NCI-H1694 (cell line): ENCODE measurements at regions not wholly inside any gene's neighbourhood (a gene's known extent, or its start where the extent isn't known, plus 50 kb on each side); places are given as distances from the start of the nearest gene placed in this dataset.

ENCODE experiments used
- DNase-seq: peaks from one replicate; lab custom pipeline; 2025; lab: John Stamatoyannopoulos, UW

DNA sequence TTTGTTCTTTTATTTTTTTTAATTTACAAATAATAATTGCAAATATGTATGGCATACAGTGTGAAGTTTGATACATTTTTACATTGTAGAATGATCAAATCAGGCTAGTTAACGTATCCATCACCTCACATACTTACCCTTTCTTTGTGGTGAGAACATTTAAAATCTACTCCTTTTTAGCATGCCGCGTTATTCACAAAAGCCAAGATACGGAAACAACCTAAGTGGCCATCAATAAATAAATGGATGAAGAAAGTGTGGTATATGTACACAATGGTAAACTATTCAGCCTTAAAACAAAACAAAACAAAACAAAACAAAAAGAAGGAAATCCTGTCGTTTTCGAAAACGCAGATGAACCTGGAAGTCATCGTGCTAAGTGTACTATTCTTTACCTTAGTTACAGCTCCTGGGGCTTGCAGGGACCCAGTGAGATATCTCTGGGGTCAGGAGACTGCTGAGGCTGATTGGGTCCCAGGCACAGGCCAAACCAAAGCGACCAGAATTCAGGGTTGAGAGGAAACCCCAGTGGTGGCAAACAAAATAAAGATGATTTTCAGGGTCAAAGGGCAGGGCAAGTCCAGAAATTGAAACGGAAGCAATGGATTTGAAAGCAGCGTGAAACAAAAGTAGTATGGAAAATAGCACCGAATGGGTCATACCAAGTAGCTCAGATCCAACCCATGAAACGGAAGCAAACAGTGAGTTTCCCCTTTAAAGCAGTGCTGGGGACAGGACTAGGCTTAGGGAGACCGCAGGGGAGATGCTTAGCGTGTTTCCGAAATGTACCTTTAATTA lies 188.2 kb downstream of the PLPP3 start:
- no peak for DNase-seq

DNA sequence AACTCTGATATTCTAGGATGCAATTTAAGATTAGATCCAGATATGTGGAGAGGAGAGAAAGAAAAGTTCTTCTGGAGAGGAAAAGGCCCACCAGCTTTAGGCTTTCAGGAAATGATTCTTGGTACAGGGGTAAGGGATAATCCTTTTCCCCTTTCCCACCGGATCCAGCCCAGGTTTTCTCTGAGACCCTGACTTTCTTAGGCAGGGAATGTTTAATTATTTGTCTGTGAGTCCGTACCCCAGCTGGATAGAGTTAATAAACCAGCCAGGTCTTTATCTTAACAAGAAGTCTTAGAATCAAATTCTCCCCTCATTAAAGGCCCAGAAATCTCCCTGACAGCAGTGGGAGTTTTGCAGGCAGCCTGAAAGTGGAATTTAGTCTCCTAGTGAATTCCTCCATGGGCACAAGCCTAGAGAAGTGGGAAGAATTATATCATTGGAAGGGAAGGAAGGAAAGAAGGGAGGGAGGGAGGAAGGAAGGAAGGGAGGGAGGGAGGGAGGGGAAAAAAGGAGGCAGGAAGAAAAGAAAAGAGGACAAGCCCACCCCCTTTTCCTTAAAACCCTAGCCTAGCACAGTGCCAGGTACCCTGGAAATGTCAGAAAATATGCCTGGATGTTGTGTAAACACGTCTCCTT lies 189.0 kb downstream of the PLPP3 start:
- no peak for DNase-seq

DNA sequence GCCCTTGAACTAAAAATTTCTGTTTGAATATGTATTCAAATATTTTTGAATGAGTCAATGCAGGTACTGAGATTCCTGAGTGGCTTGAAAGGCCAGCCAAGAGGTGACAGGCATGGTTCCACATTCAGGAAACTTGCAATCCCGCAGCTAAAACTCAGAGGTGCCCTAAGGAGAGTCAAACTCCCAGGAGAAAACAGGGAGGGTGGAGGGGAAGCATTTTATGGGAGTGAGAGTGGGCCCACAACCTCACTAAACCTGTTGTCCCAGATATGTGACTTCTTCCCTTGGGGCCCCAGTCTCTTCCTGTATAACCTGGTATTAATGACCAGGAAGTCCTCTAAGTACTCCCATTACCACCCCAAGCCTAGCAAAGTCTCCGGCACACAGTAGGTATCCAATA lies 189.6 kb downstream of the PLPP3 start:
- DNase-seq, result no peak

DNA sequence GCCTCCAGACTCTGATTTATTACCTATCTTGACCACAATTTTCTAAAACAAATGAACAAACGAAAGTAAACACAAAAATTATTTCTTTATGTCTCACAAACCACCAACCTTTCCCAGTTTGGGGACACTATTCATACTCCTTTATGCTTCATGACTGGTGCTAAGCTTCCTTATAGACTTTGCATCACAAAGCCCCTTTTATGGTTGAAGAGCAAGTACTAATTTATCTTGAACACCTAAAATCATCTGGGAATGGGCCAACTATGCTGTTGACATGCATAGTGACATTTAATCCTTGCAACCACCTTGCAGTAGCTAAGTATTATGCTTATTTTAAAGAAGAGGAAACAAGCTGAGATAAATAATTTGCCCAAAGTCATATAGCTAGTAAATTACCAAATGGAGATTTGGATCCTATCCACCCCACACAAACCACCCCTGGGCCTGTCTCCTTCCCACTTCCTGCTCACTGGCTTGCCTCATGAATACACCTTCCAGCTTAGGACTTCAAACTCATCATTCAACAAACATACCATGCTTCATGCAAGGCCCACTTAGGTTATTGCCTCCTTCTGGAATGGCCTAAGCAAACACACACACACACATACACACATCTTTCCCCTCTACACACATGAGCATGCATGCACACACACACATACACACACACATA lies 192.2 kb downstream of the PLPP3 start:
- DNase-seq, result no peak

DNA sequence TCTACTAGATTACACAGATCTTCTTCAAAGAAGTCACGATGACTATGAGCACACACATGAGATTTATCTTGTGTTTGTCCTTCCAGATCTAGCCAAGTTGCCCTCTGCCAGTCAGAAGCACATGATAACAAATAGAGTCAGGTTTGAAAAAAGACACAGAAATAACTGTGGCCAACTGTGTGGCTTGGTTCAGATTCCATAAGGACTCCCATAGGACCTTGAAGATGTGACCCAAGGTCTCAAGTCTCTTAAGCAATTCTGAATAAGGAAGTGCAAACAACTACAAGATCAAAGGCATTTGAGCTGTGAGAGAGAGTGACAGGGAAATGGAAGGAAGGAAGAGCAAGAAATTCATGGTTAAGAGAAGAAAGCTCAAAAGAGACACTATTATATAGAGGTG lies 194.0 kb downstream of the PLPP3 start:
- no peak for DNase-seq

DNA sequence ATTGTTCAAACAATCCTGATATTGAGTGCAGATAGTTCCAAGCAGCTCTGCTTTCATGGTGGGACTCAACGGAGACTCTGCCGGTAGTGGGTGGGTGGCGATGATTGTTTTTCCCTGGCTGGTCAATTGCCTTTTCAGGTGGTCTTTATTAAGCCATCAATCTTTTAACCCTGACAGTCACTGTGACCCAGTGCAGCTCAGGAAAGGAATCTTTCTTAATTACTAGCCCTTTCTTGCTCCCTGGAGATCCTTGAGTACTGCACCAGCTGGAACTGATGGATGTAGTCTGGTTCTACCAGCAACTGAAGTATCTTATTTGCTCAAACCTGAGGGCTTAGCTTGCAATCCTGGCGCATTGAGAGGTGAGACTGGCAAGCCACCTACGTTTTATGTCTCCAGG lies 196.4 kb downstream of the PLPP3 start:
- no peak for DNase-seq

DNA sequence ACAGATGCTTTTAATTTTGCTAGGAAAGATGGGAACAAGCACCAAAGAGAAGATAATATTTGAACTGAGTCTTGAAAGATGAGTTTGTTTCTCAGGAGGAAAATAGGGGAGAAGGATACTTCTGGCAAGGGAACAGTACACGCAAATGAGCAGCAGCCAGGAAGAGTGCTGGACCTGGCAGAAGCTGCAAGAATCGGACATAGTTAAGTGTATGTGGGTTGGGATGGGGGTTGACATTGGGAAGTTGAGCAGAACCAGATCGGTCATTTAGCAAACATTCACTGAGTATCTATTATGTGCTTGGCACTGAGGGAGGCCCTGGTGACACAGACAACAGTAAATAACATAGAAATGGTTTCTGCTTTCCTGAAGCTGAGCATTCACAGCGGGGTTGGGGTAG lies 198.8 kb downstream of the PLPP3 start:
- DNase-seq, result no peak

DNA sequence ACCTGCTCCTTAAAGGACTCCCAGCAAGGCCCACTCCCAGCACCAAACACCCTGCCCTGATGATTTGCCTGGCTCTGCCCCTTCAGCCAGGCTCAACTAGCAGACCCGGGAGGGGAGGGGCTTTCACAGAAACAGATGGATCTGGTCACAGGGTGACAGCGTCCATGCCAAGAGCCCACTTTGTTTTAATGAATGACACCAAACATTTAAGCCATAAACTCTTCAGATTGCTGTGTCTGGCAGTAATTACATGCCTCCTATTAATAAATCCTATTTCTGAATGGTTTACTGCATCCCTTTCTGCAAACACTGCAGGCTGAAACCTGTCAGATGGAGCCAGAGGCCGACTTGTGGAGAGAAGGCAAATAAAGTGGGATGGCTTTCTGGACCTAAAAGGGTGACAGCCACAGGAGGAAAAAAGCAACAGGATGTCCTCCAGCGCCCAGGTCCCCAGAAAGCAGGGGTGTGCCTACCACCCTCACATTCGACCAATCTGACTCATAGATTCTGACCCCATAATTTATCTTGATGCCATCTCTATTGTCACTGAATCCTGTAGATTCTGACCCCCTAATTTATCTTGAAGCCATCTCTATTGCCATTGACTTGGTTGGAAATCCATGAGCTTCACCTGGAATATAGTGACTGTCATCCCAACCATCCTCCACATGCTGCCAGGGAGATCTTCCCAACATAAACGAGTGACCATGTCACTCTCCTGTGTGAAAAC lies 200.9 kb downstream of the PLPP3 start:
- peak; percentile 73 for DNase-seq

DNA sequence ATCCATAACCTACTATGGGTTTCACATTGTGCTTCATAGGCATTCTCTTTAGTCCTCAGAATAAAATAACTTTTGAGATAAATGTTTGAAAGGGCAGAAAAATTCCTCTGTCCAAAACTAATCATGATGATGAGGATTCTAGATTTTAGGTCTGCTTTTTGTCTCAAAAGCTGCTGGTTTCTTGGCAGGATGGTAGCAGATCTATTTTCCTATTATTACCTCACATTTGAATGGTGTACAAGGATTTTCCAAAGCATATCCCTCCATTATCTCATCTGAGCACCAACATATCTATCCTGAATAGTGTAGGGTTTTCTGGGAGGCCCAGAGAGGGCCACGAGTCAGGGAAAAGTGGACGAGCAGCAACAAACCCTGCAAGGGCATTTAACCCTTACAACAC lies 201.9 kb downstream of the PLPP3 start:
- DNase-seq, result no peak

DNA sequence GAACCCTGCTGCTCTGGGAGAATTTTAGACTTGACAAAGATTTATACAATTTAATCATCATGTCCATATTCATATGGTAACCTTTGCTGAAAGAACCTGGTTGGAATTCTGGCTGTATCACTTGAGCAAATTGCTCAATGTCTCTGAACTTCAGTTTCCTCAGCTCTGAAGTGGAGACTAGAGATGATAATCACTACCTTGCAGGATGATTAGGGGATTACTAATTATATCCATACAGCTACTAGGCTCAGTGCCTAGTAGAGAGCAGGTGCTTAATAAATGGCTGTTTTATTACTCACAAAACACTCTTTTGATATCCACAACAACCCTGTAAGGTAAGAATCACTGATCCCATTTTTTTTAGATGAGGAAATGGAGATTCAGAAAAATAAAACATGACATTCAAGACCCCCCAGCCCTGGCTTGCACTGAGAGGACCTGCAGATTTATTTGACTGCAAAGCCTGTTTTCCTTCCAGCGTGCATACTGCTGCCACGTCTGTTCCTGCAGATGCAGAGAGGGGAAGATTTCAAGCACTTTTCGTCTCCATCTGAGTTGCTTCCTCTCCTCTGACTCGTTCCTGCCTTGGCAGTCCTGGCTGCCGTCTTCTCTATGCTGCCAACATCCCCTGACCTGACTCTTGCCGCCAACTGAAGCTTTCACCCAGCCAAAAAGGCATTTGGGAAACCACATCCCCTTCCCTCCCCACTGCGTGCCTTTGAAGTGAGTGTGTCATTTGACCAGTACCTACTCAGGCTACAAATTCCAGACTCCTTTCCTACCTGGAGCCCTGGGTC lies 203.0 kb downstream of the PLPP3 start:
- DNase-seq, result no peak

DNA sequence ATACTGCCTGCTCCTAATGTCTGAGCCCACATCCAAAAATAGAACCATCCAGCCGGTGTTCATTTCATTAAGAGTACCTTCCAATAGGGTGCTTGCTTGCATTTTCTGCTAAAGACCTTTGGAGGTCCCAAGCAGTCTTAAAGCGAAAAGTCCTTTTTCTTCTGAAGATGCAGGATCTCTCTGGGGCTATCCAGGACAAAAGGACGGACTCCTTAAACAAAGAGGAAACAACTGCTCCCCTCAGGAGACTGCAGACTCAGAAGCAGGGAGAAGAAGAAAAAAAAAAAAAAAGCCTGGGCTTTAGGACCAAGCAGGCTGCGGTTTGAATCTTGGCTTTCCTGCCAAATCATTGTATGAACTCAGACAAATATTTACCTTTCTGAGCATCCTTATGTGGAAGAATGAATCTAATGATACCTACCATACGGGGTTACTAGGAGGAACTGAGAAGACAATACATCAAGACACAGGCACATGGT lies 204.0 kb downstream of the PLPP3 start:
- DNase-seq, result peak; percentile 17

DNA sequence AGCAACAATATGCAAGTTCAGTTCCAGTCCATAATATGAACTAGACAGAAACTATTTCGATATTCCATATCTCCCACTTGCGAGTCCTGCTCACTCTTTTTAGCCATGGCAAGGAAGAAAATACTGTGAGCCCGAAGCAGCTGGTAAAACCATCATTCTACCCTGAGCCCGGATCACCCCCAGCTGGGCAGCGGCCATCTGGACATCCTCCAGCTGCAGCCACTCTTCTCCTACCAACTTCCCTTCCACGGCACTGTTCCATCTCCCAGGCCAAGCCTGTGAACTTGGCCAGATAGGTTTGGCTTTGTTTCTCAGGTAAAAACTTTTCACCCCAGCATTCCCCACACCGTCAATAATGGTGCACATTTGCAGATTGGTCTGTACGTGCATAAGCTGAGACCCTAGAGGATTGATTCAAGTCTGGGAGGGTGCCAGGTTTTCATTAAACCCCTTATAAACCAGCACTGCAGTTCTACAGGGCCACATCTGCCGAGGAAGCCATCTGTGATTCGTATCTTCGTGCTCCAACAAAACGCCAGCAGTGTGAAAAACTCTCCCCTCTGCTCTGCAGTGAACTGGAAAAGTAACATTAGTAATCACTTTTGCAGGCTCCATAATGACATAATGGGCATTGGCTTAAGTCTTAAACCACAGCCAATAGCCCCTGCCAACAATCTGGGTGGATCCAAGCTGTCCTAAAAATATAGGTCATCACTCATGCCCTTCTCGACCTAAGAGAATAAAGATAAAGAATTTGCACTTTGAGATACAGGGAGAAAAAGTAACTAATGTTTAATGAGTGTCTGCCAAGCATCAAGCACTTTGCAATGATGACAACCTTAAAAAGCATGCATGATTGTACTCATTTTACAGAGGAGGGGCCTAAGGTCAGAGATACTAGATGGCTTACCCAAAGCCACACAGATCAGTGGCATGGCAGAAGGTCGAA lies 205.1 kb downstream of the PLPP3 start:
- DNase-seq, result peak; percentile 98

DNA sequence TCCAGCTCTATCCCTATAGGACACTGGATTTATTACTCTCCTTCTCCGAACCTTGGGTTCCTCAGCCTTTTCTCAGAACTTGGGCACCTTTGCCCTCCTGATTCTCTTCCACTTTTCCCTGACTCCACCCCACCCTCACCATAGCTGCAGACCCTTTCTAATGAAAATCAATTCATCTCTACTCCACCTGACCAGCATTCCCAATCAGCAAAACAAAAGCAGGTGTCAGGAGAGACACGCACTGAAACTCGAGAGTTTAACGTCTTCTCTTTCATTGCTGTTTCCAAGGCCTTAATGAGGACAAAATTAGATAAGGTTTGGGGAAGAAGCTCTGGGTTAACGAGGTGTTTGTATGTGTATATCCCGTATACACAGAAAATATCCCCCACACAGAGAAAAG lies 208.8 kb downstream of the PLPP3 start:
- DNase-seq, result no peak

DNA sequence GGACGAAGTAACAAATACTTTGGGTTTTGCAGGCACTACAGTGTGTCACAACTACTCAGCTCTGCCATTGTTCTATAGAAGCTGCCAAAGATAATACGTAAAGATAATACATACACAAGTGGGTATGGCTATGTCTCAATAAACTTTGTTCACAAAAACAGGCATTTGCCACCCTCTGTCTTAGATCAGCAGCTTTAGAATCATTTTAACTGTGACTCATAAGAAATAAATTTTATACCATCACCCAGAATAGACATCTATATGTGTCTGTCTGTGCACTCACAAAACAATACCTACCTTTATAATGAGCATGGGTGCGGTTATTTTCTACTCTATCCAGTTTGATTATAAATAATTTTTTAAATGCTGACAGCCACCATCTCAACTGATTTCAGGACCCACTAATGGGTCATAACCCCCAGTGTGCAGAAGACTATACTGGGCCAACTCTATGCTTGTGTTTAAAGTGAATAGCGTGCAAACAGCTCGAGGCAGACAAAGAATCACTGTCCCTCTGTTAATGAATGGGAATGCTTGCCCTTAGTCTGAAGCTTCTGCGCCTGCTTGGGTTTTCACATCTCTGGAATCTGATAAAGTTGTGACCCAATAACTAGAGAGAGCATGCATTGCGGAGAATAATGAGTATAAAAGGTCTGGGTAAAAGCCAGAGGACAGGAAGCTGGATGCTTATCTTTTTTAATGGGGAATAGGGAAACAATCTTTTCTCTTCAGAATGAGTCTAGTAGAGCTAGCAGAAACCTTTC lies 216.2 kb downstream of the PLPP3 start:
- no peak for DNase-seq

DNA sequence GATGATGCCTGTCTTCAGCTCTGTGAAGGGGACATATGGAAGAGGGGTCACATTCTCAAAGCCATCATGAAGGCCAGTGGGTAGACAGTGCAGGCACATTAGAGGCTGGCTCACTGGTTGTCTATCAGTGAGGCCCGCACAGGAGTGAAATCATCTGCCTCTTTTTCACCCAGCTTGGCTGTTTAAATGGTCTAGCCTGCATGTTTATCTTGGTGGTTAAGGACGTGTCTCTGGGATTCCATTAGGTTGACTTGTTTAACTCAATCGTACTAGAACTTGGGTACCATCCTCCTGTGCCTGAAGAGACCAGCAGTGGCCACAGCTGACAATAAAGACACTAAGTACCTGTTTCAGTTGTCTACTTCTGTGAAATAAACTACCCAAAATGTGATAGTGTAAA lies 219.3 kb downstream of the PLPP3 start:
- no peak for DNase-seq

DNA sequence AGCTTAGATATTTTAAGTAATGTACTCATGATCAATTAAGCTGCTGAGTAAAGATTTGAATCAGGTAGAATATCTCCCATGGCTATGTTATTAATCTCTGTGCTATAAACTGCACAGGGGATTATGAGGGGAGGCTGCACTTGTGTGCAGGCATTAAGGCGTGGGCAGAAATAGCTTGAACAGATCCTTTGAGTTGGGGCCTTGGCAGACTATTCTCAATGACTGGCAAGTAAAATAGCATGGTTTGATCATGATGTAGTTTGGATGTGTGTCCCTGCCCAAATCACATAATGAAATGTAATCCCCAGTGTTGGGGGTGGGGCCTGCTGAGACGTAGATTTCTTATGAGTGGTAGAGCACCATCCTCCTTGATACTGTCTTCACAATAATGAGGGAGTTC lies 220.3 kb downstream of the PLPP3 start:
- DNase-seq, result no peak

DNA sequence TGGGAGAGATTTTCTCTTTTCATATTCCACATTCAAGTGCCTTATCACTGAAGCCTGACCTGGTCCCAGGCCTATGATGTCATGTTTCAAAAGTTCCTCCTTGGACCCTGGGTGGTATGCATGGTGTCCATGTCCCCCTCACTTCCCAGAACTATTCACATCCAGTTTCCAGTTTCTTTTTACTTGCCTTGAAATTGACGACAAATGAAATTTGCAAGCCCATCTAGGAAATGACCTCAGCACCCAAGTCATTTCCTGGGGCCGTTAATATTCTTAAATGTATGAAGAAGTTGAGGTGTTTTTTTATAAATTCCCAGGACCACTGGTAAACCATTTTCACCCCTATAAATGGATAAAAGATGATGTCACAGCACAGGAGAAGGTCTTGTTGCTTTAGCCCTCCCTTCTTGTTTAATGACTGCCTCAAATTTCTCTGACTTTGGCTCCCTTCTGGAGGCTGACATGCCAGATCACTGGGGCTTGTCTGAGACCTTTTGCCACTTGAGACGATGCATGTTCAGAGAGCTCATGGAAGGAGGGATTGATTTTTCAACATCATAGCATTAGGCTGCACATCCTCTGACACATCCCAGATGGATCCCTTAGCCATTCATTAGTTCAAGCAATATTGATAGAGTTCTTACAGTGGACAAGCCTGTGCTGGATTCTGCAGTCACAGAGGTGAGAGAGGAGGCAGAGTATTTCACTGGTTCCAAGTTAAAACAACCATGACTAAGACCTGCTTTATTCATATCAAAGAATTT lies 221.3 kb downstream of the PLPP3 start:
- no peak for DNase-seq

DNA sequence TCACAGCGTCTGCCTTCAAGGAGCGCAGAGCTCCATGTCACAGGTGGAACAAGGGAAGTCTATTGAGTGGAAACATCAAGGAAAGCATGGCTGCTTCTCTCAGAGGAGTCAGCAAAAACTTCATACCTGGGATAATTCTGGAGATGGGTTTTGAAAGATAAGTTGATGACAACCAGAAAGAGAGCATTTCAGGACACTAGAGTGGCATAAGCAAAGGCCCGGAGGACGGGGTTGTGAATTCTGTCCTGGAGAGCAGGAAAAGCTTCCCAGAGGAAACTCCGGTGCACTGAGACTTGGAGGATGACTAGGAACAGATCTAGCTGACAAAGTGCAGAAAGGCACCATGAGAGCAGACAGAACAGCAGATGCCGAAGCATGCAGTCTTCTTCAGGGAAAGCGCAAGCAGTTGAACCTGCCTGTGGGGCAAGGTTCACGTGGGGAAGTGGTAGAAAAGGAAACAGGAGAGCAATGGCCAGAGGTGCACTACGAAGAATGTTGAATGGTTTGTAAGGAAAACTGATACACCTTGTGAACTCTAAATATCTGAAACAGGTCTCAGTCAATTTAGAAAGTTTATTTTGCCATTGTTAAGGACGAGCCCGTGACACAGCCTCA lies 222.9 kb downstream of the PLPP3 start:
- no peak for DNase-seq

DNA sequence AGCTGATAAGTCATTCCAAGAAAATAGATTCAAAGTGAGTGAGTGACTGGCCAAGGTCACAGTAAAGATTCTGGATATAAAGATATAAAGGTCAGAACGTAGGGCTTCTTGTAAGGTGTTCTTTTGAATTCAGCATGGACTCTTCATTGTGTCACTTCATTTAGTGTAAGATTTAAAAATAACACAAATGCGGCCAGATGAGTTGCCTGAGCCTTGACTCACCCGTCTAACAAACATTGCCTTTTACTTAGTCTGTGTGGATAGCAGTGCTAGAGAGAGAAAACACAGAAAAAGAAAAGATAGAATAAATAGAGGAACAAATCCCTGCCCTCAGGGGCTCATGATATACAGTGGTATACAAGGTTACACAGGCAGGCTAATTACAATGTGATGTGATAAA lies 223.4 kb downstream of the PLPP3 start:
- DNase-seq, result no peak
